HL-60 (cell line): ENCODE measurements at regions not wholly inside any gene's neighbourhood (a gene's known extent, or its start where the extent isn't known, plus 50 kb on each side); places are given as distances from the start of the nearest gene placed in this dataset.
"Not testable (repeated sequence)": the region's sequence is repeated elsewhere in the genome, so short reads cannot be mapped to it uniquely, and the experiment has no call there.

Experiments
- DNase-seq, 2 experiments: peaks; one replicate each; pipeline ENCODE4 v3.0.0-alpha.2; 2010 to 2020; ENCODE audit warnings: low read depth in 1 of 2, low spot score in 1 of 2
- H3K27ac ChIP-seq: fragments of 250-450 bp; sonication (Bioruptor Pico); replicated peaks from 2 replicates; pipeline ENCODE4 v1.5.1; 2020; ENCODE audit warnings: mild to moderate bottlenecking, moderate library complexity
- H3K27me3 ChIP-seq: fragments of 250-450 bp; sonication (Bioruptor Pico); 2 replicates; pipeline ENCODE4 v1.5.1; 2021; ENCODE audit warnings: mild to moderate bottlenecking, moderate library complexity; ENCODE audit not compliant: insufficient read depth, poor library complexity, severe bottlenecking
- H3K4me3 ChIP-seq: replicated peaks from 2 replicates; pipeline ENCODE4 v1.5.1; 2011; ENCODE audit warnings: mild to moderate bottlenecking, control low read depth, low read length; ENCODE audit not compliant: insufficient read depth
- GABPA ChIP-seq: IDR thresholded peaks from 2 replicates; pipeline ENCODE4 v1.6.1; 2012; ENCODE audit warnings: low read depth
- POLR2AphosphoS5 ChIP-seq: IDR thresholded peaks from 2 replicates; pipeline ENCODE4 v1.6.1; 2012; ENCODE audit warnings: low read depth
- SPI1 ChIP-seq: IDR thresholded peaks from 2 replicates; pipeline ENCODE4 v1.6.1; 2012; ENCODE audit warnings: low read depth, mild to moderate bottlenecking, borderline replicate concordance
- TF ChIP-seq, protein P1 (sequence below): IDR thresholded peaks from 2 replicates; pipeline ENCODE4 v1.6.1; 2012; ENCODE audit warnings: low read depth; ENCODE audit not compliant: insufficient replicate concordance
- TF ChIP-seq, protein P2 (sequence below): IDR thresholded peaks from one replicate; pipeline ENCODE4 v1.5.1; 2011; ENCODE audit warnings: low read length, control low read depth, inconsistent platforms; ENCODE audit not compliant: insufficient read depth

DNA sequence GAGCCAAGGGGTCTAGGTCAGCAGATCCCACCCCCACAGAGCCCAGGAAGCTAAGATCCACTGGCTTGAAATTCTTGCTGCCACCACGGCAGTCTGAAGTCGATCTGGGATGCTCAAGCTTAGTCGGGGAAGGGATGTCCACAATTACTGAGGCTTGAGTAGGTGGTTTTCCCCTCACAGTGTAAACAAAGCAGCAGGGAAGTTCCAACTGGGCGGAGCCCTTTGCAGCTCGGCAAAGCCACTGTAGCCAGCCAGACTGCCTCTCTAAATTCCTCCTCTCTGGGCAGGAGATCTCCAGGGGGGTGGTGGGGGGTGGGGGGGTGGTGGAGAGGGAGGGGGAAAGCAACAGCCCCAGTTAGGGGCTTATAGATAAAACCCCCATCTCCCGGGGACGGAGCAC lies 419.5 kb downstream of the NUP35 start:
- TF ChIP-seq, protein P1, sequence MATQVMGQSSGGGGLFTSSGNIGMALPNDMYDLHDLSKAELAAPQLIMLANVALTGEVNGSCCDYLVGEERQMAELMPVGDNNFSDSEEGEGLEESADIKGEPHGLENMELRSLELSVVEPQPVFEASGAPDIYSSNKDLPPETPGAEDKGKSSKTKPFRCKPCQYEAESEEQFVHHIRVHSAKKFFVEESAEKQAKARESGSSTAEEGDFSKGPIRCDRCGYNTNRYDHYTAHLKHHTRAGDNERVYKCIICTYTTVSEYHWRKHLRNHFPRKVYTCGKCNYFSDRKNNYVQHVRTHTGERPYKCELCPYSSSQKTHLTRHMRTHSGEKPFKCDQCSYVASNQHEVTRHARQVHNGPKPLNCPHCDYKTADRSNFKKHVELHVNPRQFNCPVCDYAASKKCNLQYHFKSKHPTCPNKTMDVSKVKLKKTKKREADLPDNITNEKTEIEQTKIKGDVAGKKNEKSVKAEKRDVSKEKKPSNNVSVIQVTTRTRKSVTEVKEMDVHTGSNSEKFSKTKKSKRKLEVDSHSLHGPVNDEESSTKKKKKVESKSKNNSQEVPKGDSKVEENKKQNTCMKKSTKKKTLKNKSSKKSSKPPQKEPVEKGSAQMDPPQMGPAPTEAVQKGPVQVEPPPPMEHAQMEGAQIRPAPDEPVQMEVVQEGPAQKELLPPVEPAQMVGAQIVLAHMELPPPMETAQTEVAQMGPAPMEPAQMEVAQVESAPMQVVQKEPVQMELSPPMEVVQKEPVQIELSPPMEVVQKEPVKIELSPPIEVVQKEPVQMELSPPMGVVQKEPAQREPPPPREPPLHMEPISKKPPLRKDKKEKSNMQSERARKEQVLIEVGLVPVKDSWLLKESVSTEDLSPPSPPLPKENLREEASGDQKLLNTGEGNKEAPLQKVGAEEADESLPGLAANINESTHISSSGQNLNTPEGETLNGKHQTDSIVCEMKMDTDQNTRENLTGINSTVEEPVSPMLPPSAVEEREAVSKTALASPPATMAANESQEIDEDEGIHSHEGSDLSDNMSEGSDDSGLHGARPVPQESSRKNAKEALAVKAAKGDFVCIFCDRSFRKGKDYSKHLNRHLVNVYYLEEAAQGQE, result no peak
- TF ChIP-seq GABPA (no peak), SPI1 (no peak), POLR2AphosphoS5 (no peak)
- TF ChIP-seq, protein P2, sequence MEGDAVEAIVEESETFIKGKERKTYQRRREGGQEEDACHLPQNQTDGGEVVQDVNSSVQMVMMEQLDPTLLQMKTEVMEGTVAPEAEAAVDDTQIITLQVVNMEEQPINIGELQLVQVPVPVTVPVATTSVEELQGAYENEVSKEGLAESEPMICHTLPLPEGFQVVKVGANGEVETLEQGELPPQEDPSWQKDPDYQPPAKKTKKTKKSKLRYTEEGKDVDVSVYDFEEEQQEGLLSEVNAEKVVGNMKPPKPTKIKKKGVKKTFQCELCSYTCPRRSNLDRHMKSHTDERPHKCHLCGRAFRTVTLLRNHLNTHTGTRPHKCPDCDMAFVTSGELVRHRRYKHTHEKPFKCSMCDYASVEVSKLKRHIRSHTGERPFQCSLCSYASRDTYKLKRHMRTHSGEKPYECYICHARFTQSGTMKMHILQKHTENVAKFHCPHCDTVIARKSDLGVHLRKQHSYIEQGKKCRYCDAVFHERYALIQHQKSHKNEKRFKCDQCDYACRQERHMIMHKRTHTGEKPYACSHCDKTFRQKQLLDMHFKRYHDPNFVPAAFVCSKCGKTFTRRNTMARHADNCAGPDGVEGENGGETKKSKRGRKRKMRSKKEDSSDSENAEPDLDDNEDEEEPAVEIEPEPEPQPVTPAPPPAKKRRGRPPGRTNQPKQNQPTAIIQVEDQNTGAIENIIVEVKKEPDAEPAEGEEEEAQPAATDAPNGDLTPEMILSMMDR, result no peak
- H3K27me3 ChIP-seq, result no peaks in the 10 kb centered on the region
- no peak overlapping the region for H3K27ac ChIP-seq
- DNase-seq, result no peak
- no peak overlapping the region for H3K4me3 ChIP-seq

DNA sequence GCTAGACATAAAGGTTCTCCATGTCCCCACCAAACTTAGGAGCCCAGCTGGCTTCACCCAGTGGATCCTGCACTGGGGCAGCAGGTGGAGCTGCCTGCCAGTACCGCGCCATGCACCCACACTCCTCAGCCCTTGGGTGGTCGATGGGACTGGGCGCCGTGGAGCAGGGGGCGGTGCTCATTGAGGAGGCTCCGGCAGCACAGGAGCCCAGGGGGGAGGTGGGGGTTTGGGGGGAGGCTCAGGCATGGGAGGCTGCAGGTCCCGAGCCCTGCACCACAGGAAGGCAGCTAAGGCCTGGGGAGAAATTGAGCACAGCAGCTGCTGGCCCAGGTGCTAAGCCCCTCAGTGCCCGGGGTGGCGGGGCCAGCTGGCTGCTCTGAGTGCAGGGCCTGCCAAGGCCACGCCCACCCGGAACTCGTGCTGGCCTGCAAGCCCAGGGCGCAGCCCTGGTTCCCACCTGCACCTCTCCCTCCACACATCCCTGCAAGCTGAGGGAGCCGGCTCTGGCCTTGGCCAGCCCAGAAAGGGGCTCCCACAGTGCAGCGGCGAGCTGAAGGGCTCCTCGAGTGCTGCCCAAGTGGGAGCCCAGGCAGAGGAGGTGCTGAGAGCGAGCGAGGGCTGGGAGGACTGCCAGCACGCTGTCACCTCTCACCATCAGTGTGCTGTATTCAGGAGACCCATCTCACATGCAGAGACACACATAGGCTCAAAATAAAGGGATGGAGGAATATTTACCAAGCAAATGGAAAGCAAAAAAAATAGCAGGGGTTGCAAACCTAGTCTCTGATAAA lies 422.5 kb downstream of the NUP35 start:
- not testable (repeated sequence) for DNase-seq, H3K27ac ChIP-seq, H3K4me3 ChIP-seq, H3K27me3 ChIP-seq

DNA sequence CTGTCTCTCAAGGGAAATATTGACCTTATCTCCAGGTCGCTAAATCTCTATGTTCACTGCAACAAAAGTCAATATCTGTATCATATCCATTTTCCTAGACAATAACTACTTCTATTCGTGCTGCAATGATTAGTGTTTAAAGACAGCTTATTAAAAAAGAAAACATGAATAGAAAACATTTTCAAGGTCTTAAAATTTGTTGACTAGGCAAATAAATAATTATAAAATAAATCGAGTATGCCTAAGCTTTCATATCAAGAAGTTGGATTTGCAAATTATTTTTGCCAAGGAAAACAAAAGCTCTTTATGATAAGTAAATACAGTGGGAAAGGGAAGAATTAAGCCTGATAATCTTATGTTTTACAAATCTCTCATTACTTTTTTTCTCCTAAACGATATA lies 428.5 kb downstream of the NUP35 start:
- Histone ChIP-seq H3K27me3 (no peaks in the 10 kb centered on the region), H3K27ac (no peak overlapping the region), H3K4me3 (no peak overlapping the region)
- TF ChIP-seq, protein P1, result no peak
- TF ChIP-seq POLR2AphosphoS5 (no peak), SPI1 (no peak), GABPA (no peak)
- TF ChIP-seq, protein P2, result no peak
- no peak for DNase-seq

DNA sequence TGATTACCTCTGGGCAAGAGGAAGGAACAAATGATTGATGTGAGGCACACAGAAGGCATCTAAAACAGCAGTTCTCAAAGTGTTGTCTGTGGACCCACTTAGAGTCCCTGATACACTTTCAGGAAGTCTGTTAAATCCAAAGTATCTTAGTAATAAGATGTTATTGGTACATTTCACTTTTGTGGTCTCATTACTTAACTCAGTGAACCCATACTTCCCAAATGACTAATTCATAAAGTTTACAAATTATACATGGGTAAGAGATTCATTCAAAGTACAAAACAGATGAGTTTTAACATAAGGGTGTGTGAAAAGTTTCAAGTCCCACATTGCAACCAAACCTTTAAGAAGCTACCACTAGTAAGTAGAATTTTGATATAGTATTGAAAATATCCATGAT lies 440.5 kb downstream of the NUP35 start:
- H3K27me3 ChIP-seq, result no peaks in the 10 kb centered on the region
- TF ChIP-seq POLR2AphosphoS5 (no peak), SPI1 (no peak), GABPA (no peak)
- TF ChIP-seq, protein P1, result no peak
- TF ChIP-seq, protein P2, result no peak
- H3K4me3 ChIP-seq, result no peak overlapping the region
- H3K27ac ChIP-seq, result no peak overlapping the region
- DNase-seq, result no peak
